IPS-20b (cell line): ENCODE measurements at regions not wholly inside any gene's neighbourhood (a gene's known extent, or its start where the extent isn't known, plus 50 kb on each side); places are given as distances from the start of the nearest gene placed in this dataset.

Experiments used
- H3K27ac ChIP-seq: one replicate; pipeline ENCODE4 v1.5.1; 2013; ENCODE audit warnings: low read length
- H3K27me3 ChIP-seq: 2 replicates; pipeline ENCODE4 v1.6.1; 2013; ENCODE audit warnings: mild to moderate bottlenecking, low read length, inconsistent platforms; ENCODE audit not compliant: insufficient read depth
- H3K36me3 ChIP-seq: 2 replicates; pipeline ENCODE4 v1.6.1; 2013; ENCODE audit warnings: low read depth, mild to moderate bottlenecking, inconsistent platforms, low read length, moderate library complexity; ENCODE audit not compliant: insufficient read depth
- H3K4me1 ChIP-seq: 2 replicates; pipeline ENCODE4 v1.6.1; 2013; ENCODE audit warnings: mild to moderate bottlenecking, control low read depth, inconsistent platforms, low read length, moderate library complexity; ENCODE audit not compliant: insufficient read depth
- H3K4me3 ChIP-seq: 2 replicates; pipeline ENCODE4 v1.5.1; 2013; ENCODE audit warnings: mild to moderate bottlenecking, low read length, inconsistent platforms
- H3K9ac ChIP-seq: 2 replicates; pipeline ENCODE4 v1.6.1; 2013; ENCODE audit warnings: low read depth, mild to moderate bottlenecking, inconsistent platforms, low read length, moderate library complexity
- H3K9me3 ChIP-seq: 2 replicates; pipeline ENCODE4 v1.6.1; 2013; ENCODE audit warnings: mild to moderate bottlenecking, low read depth, low read length, inconsistent platforms; ENCODE audit not compliant: insufficient read depth

DNA sequence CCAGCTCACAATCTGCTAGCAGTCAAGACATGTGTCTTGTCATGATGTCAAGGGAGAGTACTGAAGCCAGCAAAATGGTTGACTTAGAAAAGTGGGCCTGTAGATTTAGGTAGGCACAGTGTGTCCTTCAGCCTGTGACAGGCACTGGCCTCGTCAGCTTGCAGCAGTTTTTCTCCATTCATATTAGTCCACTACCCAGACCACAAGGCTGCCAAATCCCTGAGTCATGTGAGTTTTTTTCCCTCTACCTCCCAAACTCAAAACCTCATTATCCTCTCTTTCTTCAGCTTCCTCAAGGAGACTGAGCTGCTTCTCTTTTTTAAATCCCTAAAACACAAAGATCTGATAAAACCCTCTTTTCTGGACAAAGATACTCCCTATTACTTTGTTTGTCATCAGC lies 102.6 kb upstream of the HS3ST3A1 start:
- H3K9me3 ChIP-seq, result no peaks in the 10 kb centered on the region
- H3K27ac ChIP-seq, result no peak overlapping the region
- no peak overlapping the region for H3K4me3 ChIP-seq
- H3K27me3 ChIP-seq, result no peaks in the 10 kb centered on the region
- no peaks in the 10 kb centered on the region for H3K4me1 ChIP-seq
- no peak overlapping the region for H3K9ac ChIP-seq
- H3K36me3 ChIP-seq, result no peaks in the 10 kb centered on the region

DNA sequence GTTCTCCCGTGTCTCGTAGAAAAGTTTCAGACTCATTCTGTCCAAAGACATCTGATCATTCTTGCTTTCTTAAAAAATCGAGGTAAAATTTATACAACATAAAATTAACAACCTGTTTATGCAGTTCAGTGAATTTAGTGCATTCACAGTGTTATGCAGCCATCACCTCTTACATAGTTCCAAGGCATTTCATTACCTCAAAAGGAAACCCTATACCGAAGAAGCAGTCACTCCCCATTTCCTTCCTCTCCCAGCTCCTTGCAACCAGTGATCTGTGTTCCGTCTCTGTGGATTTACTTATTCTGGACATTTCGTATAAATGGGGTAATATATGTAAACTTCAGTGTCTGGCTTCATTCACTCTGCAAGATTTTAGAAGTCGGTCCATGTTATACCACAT lies 103.5 kb upstream of the HS3ST3A1 start:
- no peaks in the 10 kb centered on the region for H3K4me1 ChIP-seq
- H3K27me3 ChIP-seq, result no peaks in the 10 kb centered on the region
- no peak overlapping the region for H3K27ac ChIP-seq
- no peak overlapping the region for H3K4me3 ChIP-seq
- H3K9me3 ChIP-seq, result no peaks in the 10 kb centered on the region
- no peaks in the 10 kb centered on the region for H3K36me3 ChIP-seq
- H3K9ac ChIP-seq, result no peak overlapping the region

DNA sequence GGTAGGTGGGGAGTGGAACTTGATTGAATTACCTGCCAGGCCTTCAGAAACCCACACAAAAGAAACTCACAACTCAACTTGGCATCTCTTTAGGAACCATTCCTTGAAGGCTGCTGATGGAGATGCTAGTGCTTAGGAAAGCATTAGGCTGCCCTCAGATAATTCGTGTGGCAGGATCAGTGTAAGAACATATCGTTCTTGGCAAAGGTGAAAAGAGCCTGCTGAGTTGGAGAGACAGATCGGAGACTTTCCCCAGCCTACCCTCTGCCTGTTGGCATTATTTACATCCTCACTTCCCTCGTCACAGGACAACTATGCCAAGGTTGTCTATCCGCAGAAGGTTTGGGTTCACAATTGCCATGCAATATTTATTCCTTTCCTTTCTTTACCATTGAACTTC lies 120.0 kb upstream of the HS3ST3A1 start:
- Histone ChIP-seq H3K9ac (no peak overlapping the region), H3K4me3 (no peak overlapping the region), H3K9me3 (0 out of 2 replicates have a peak, but pooled peaks cover 3% of the 10 kb centered on the region), H3K27me3 (no peaks in the 10 kb centered on the region), H3K36me3 (no peaks in the 10 kb centered on the region), H3K27ac (no peak overlapping the region), H3K4me1 (no peaks in the 10 kb centered on the region)

DNA sequence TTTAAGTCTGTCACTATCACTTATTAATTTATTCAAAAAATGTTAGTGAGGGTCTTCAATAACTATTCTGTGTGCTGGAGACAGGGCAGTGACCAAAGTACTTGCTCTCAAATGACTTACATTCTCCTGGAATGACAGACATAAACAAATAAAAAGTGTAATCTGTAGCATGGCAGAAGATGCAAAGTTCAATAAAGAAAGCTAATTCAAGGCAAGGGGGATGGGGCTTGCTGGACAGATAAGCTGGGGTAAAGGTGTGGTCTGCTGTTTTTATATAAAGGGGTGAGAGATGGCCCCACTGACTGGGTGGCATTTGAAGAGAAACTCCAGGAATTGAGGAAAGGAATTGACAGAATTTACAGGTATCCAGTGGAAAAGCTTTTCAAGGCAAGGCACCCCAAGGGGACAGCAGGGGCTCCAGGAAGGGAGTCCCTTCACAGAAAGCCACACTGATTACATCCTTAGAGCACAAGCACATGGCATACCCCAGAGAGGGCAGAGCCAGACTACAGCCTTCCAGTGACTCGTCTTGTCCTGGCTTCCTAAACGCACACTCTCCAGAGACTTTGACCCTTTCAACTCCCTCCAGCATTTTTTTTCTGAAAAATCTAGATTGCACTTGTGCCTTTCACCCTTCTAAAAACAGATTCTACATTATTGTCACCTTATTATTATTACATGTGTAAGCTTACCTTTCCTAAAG lies 123.7 kb upstream of the HS3ST3A1 start:
- no peaks in the 10 kb centered on the region for H3K4me1 ChIP-seq
- H3K4me3 ChIP-seq, result no peak overlapping the region
- H3K9ac ChIP-seq, result no peak overlapping the region
- H3K27me3 ChIP-seq, result no peaks in the 10 kb centered on the region
- no peak overlapping the region for H3K27ac ChIP-seq
- no peaks in the 10 kb centered on the region for H3K36me3 ChIP-seq
- H3K9me3 ChIP-seq, result no peaks in the 10 kb centered on the region

DNA sequence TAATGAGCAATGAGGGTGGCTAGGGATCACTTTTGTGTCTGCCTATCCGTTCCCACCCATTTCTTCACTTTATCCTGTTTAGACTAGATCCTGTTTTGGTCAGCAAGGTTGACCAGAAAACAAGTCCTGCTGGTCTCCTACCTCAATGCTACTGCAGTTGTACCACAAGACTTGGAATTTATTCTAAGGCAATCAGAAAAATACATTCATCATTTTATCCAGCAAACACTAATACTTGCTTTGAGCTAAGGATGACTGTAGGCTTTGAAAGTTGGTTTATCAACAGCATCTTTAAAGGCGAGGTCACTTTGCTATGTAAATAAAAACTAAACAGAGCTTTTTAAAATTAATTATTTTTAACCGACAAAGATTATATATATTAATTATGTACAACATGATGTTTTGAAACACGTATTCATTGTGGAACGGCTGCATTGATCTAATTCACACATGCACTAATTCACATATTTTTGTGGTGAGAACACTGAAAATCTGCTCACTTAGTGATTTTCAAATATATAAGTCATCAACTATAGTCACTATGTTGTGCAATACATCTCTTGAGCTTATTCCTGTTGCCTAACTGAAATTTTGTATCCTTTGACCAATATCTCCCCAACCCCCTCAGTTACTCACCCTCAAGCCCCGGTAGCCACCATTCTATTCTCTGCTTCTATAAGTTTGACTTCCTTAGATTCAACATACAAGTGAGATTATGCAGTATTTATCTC lies 125.9 kb upstream of the HS3ST3A1 start:
- H3K4me3 ChIP-seq, result no peak overlapping the region
- no peak overlapping the region for H3K9ac ChIP-seq
- no peaks in the 10 kb centered on the region for H3K36me3 ChIP-seq
- H3K9me3 ChIP-seq, result peaks cover 1% of the 10 kb centered on the region; the same call in 1 of the 2 replicates
- H3K27ac ChIP-seq, result no peak overlapping the region
- H3K4me1 ChIP-seq, result no peaks in the 10 kb centered on the region
- no peaks in the 10 kb centered on the region for H3K27me3 ChIP-seq

DNA sequence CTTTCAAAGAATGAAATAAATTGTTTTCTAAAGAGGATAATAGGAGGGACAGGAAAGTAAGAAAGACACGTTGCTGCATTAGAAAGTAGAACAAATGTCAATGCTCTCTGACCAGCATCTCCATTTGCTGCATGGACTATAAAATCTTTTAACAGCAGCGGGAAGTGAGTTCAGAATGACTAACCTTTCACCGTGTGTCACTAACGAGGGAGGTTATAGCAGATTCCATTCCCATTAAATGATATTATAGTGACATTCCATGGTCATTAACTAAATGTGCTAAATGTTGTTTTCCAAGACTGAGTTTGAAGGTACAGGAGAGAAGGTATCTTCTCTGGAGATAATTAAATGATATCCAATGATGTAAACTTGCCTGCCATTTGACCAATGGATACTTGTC lies 127.1 kb upstream of the HS3ST3A1 start:
- no peak overlapping the region for H3K4me3 ChIP-seq
- H3K4me1 ChIP-seq, result no peaks in the 10 kb centered on the region
- no peak overlapping the region for H3K9ac ChIP-seq
- no peaks in the 10 kb centered on the region for H3K36me3 ChIP-seq
- no peak overlapping the region for H3K27ac ChIP-seq
- H3K9me3 ChIP-seq, result peaks cover 5% of the 10 kb centered on the region
- no peaks in the 10 kb centered on the region for H3K27me3 ChIP-seq

DNA sequence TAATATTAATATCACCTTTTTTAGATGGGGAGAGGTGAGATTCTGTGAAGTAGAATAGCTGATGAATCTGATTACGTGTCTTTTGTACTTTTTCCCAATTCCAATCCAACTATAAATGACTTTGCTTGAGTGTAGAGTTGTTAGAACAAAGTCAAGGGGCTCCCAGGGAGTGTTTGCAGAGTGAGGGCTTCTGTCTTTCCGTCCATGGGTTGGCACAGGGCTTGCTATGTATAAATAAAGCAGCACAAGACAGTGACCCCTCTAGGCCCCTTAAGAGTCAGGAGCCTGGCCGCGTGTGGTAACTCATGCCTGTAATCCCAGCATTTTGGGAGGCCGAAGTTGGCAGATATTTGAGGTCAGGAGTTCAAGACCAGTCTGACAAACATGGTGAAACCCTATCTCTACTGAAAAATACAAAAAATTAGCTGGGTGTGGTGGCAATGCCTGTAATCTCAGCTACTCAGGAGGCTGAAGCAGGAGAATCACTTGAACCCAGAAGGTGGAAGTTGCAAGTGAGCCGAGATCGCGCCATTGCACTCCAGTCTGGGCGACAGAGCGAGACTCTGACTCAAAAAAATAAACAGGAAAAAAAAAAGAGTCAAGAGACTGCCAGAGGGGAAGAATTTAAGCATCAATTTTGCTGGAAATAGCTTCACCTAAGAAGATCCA lies 127.9 kb upstream of the HS3ST3A1 start:
- Histone ChIP-seq H3K4me1 (no peaks in the 10 kb centered on the region), H3K36me3 (no peaks in the 10 kb centered on the region), H3K9me3 (peaks cover 11% of the 10 kb centered on the region), H3K9ac (no peak overlapping the region), H3K27ac (no peak overlapping the region), H3K27me3 (no peaks in the 10 kb centered on the region), H3K4me3 (no peak overlapping the region)

DNA sequence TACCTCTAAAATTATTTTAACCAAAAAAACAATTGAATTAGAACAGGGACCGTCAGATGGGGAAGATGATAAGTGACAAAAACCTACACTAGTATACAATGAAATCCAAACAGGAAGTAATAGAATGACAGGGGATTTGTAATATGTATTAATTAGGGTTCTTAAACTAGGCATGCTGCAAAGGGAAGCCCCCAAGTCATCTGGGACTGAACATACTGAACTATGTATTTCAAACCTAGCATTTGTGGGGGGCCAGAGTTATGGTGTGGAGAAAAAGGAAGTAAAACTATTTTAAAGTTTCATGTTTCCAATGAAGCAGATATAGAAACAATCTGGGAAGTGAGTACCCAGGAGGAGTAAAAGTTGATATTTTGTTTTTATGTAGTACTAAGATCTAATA lies 133.2 kb upstream of the HS3ST3A1 start:
- Histone ChIP-seq H3K27me3 (no peaks in the 10 kb centered on the region), H3K9me3 (peaks cover 11% of the 10 kb centered on the region), H3K36me3 (no peaks in the 10 kb centered on the region), H3K9ac (no peak overlapping the region), H3K4me3 (no peak overlapping the region), H3K4me1 (no peaks in the 10 kb centered on the region), H3K27ac (no peak overlapping the region)

DNA sequence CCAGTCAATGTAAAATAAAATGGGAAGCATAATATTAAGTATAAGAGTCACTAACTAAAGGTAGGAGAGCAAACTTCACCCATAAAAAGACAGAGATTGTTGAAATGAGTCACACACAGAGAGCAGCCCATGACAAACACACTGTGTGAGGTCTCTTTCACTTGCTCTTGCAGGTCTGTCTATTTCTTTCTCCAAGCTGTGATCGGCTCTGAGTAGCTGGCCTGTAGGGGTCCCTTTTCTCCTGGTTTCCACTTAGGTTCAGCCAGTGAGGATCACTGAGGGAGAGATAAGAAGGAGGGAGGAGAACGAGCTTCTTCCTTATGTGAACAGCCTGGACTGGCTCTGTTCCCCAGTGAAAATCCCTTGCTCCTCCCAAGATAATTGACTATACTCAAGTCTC lies 133.7 kb upstream of the HS3ST3A1 start:
- no peak overlapping the region for H3K4me3 ChIP-seq
- H3K27me3 ChIP-seq, result no peaks in the 10 kb centered on the region
- H3K9me3 ChIP-seq, result peaks cover 11% of the 10 kb centered on the region
- H3K27ac ChIP-seq, result no peak overlapping the region
- no peak overlapping the region for H3K9ac ChIP-seq
- no peaks in the 10 kb centered on the region for H3K36me3 ChIP-seq
- no peaks in the 10 kb centered on the region for H3K4me1 ChIP-seq

DNA sequence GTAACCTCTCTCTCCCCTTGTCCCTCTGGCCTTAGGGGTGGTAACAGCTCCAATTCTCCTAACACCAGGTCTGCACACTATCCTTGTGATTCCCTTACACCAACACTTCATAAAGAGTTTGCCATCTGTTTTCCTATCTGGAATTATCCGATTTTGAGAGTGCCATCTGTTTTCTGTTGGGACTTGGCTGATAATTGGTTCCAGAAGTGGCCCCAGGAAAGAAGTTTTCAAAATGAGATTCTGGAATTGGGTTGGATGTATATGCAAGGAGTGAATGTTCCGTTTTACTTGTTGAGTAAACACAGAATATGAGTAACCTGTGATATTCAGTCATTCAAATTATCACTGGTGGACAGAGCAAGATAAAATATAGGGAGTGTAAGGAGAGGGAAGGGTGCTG lies 134.1 kb upstream of the HS3ST3A1 start:
- Histone ChIP-seq H3K9ac (no peak overlapping the region), H3K36me3 (no peaks in the 10 kb centered on the region), H3K27ac (no peak overlapping the region), H3K4me3 (no peak overlapping the region), H3K27me3 (no peaks in the 10 kb centered on the region), H3K9me3 (peaks cover 11% of the 10 kb centered on the region), H3K4me1 (no peaks in the 10 kb centered on the region)

DNA sequence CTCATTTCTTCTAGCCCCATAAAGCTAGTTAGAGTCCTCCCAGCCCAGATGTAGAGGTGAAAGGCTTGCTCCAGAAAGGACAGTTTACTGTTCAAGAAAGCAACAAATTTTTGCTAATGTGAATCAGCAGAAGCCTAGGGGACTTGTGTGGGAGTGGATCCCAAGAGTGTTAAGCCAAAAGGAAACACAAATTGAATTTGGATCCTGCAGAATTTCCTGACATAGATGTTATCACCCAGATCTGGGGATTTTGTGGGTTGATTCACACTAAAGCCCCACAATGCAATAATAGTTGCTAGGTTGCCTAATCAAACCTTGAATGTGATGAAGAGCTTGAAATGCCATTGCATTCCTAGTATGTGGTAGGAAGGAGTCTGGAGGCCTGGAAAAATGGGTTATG lies 135.2 kb upstream of the HS3ST3A1 start:
- Histone ChIP-seq H3K9me3 (peaks cover 11% of the 10 kb centered on the region), H3K4me1 (no peaks in the 10 kb centered on the region), H3K4me3 (no peak overlapping the region), H3K9ac (no peak overlapping the region), H3K36me3 (no peaks in the 10 kb centered on the region), H3K27me3 (no peaks in the 10 kb centered on the region), H3K27ac (no peak overlapping the region)

DNA sequence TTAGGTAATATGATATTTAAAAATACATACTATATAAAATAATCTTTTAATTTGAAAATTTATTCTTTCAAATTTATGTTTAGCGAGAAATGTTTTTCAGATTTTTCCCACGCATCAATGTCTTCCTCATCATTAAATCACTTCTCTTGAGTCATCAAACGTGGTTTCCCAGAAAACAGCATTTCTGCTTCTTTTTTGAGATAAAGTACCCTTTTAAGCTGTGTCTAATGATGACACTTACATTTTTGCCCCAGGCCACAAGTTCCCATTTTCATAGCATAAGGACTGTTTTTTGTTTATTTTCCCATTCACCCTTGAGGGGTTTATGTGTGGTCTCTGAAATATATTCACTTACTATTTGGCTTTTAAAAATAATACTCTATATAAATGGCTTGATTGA lies 139.0 kb upstream of the HS3ST3A1 start:
- Histone ChIP-seq H3K27ac (no peak overlapping the region), H3K9me3 (no peaks in the 10 kb centered on the region), H3K9ac (no peak overlapping the region), H3K36me3 (no peaks in the 10 kb centered on the region), H3K4me3 (no peak overlapping the region), H3K27me3 (no peaks in the 10 kb centered on the region), H3K4me1 (no peaks in the 10 kb centered on the region)
